ENCODE measurements at regions not wholly inside any gene's neighbourhood (a gene's known extent, or its start where the extent isn't known, plus 50 kb on each side); places are given as distances from the start of the nearest gene placed in this dataset.

DNA sequence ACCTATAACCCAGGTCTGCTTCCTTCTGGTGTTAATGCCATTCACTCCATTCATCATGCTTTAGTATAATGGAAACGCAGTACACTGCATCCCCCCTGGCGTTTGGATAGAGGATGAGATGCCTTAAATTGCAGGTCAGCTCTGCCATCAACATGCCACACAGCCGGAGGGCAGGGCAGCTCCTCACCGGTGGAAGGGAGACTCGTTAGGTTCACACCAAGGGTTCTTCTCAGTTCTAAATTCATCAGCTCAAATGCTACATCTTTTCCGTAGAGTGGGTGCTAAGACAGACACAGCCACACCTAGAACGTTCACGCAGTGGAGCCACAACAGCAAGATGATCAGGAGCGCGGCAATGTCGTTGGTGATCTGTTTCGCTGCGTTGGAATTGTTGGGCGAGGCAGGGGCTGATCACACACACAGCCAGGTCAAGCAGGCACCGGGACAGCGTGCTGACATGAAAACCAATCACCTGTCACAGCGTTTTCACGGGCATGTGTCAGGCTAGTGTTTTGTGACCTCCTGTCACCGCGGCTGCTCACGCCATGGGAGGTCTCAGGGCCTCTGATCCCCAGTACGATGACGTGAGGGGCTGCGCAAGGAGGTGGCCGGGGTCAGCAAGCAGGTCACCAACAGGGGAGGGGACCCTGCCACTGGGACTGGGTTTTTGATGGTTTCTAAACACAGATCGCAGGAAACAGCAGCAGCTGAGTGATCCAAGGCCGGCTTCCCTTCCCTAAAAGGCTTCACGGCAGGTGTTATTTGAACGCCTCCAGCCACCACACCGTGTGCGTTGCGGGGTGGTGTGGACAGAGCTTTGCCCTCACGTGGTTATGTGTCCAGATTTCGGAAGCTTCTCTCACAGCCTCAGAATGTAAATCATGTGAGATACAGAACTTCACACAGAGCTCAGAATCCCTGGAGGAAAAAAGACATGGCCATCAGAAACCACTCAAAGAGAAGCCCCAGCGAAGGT is 94.3 kb upstream of the IRS2 start:
- TF ChIP-seq, protein P1, sequence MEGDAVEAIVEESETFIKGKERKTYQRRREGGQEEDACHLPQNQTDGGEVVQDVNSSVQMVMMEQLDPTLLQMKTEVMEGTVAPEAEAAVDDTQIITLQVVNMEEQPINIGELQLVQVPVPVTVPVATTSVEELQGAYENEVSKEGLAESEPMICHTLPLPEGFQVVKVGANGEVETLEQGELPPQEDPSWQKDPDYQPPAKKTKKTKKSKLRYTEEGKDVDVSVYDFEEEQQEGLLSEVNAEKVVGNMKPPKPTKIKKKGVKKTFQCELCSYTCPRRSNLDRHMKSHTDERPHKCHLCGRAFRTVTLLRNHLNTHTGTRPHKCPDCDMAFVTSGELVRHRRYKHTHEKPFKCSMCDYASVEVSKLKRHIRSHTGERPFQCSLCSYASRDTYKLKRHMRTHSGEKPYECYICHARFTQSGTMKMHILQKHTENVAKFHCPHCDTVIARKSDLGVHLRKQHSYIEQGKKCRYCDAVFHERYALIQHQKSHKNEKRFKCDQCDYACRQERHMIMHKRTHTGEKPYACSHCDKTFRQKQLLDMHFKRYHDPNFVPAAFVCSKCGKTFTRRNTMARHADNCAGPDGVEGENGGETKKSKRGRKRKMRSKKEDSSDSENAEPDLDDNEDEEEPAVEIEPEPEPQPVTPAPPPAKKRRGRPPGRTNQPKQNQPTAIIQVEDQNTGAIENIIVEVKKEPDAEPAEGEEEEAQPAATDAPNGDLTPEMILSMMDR (IDR thresholded peaks at IDR 0.05; ENCODE audit: insufficient read depth, missing control alignments) = no peak
- FAIRE-seq (no peak), DNase-seq (ENCODE audit: insufficient read length, low spot score) (no peak)

DNA sequence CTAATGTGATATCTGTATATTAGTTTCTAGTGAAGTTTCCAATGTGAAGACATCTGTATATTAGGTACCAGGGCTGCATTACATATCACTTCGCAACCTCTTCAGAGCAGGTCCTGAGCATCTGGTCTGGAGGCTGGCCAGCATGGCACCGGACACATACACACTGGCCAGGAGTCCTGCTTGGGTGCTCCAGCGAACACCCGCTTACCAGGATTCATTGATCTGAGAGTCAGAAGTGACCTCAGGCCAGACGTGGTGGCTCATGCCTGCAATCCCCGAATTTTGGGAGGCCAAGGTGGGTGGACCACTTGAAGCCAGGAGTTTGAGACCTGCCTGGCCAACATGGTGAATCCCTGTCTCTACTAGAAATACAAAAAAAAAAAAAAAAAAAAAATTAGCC is 93.0 kb upstream of the IRS2 start:
- TF ChIP-seq, protein P1 (IDR thresholded peaks at IDR 0.05; ENCODE audit: insufficient read depth, missing control alignments) = no peak
- FAIRE-seq (no peak), DNase-seq (ENCODE audit: insufficient read length, low spot score) (no peak)

DNA sequence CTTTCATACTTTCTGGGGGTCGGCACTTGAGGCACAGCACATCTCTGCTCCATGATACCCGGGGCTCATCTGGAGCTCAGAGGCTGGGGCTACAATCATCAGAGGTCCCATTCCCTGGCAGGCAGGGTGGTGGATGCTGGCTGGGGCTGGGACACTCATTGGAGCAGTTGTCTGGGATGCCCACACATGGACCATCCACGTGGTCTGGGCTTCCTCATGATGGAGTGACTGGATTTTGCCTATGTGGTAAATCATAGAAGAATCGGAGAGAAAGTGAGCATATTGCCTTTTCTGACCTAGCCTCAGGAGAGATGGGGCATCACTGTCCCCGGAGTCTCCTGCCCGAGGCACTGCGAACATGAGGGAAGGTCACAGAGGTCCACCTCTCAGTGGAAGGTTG is 91.4 kb upstream of the IRS2 start:
- TF ChIP-seq, protein P1 (IDR thresholded peaks at IDR 0.05; ENCODE audit: insufficient read depth, missing control alignments) = no peak
- FAIRE-seq = no peak
- DNase-seq (ENCODE audit: insufficient read length, low spot score) = no peak

DNA sequence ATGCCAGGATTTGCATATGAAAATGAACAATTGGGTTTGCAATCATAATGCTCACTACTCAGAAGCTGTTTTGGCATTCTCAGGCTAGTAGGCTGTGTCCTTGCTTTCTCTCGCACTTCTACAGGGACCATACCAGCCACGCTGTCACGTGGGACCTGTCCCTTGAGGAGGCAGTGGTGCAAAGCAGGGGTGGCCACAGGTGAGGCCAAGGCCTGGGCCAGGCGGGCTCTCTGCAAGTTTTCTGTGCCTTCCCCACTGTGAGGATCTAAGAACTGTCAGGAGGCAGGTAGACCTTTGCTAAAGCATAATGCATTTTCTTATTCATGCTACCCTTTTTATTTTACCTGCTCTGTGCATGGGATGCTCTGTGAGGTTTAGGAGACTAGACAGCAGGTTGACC is 89.4 kb upstream of the IRS2 start:
- FAIRE-seq (no peak), DNase-seq (ENCODE audit: insufficient read length, low spot score) (no peak)
- TF ChIP-seq, protein P1 (IDR thresholded peaks at IDR 0.05; ENCODE audit: insufficient read depth, missing control alignments) = no peak

DNA sequence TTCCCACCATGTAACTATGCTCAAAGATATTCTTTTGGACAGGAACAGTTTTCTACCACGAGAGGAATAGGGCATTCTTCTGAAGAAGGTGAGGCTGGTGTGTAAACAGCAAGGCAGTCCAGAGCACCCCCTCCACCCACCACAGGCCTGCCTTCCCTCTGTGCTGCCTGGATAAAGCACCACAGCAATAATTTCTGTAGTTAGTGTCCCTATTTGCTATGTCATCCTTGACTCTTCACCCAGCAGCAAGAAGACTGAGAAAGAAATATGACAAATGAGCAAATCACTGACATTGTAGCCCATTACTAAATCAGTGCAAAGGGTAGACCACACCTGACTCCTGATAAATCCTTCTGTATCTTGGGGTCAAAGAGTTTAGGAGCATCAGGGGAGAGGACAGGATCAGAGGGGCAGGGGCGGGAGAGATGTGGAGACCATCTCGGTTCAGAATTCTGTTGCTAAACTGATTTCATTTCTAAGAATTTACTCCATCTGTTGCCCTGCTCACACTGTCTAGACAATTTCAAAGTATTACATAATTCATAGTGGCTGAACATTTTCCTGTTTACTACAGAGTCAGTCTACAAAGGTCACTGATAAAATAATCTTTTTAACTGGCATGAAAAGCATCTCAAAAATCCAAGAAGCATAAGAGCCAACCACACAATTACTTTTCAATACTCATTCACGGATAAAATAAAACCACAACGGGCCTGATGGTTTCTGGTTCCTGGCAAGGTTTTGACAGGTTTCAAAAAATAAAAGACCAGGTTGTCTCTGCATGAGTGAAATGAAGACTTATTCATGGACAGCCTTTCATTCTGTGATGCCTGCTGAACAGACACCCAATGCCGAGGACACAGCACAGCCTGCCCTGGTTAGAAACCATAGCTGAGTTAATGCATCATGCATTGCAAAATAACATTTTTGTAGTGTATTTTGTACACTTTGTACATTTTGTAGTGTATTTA is 88.4 kb upstream of the IRS2 start:
- TF ChIP-seq, protein P1 (IDR thresholded peaks at IDR 0.05; ENCODE audit: insufficient read depth, missing control alignments) = no peak
- DNase-seq (ENCODE audit: insufficient read length, low spot score) (no peak), FAIRE-seq (no peak)

DNA sequence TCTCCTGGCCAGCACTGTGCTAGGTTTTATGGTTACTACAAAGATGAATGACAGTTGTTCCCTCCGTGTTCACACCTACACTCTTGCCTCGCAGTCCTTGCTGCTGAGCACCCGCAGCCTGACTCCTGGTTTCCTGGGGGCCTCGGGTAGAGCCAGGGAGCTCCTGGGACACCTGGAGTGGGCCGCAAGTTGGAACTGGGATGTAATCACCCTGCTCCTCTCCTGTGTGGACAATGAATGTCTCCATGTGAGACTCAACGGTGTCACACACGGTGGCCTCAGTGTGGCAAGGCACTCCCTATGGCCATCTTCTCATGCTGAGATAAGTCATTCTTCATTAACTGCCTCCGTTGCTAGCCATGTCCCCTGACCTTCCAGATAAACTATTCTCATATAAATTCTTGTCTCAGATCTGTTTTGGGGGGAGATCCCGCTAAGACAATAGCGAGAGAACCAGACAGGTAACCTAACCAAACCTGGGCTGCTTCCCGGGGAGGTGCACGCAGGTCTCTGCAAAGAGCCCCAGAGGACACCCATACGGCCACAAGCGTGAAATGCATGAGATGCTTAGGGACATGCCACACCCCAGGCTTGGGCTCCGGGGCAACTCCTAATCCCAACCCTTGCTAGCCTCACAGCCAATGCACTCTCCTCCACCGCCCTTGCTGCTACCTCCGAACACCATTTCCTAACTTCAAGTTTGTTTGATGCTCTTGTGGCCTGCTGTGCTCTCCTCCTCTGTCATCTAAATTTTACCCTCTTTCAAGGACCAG is 87.2 kb upstream of the IRS2 start:
- TF ChIP-seq, protein P1 (IDR thresholded peaks at IDR 0.05; ENCODE audit: insufficient read depth, missing control alignments) = no peak
- FAIRE-seq (no peak), DNase-seq (ENCODE audit: insufficient read length, low spot score) (no peak)
